Nephron (organoid): ENCODE measurements at regions not wholly inside any gene's neighbourhood (a gene's known extent, or its start where the extent isn't known, plus 50 kb on each side); places are given as distances from the start of the nearest gene placed in this dataset.

Experiments used
- H3K27ac Mint-ChIP-seq, 3 experiments: 2 replicates each; pipeline ENCODE4 v1.8.0; 2020; ENCODE audit warnings: mixed read lengths in 3 of 3, mild to moderate bottlenecking in 2 of 3, moderate library complexity in 1 of 3
- H3K27me3 Mint-ChIP-seq: 2 replicates; pipeline ENCODE4 v1.8.0; 2021; ENCODE audit warnings: low read depth, mild to moderate bottlenecking, moderate library complexity, mixed read lengths
- H3K36me3 Mint-ChIP-seq: 2 replicates; pipeline ENCODE4 v1.8.0; 2020; ENCODE audit warnings: low read depth, mixed read lengths
- H3K4me1 Mint-ChIP-seq: 2 replicates; pipeline ENCODE4 v1.8.0; 2020; ENCODE audit warnings: mixed read lengths
- H3K4me3 Mint-ChIP-seq, 3 experiments: 2 replicates each; pipeline ENCODE4 v1.8.0; 2020; ENCODE audit warnings: mild to moderate bottlenecking in 3 of 3, mixed read lengths in 3 of 3, moderate library complexity in 2 of 3
- H3K9me3 Mint-ChIP-seq: 2 replicates; pipeline ENCODE4 v1.8.0; 2020; ENCODE audit warnings: mixed read lengths
- CTCF ChIP-seq, 3 experiments: fragments of 200-600 bp; sonication (generic); IDR thresholded peaks; one replicate each; pipeline ENCODE4 v1.5.0; 2021; ENCODE audit warnings: antibody characterized with exemption in 3 of 3; ENCODE audit not compliant: unreplicated experiment in 3 of 3

- Mint-ChIP-seq H3K4me3 (no peak overlapping the region), H3K27me3 (no peaks in the 10 kb centered on the region), H3K4me1 (no peaks in the 10 kb centered on the region), H3K27ac (no peak overlapping the region), H3K36me3 (no peaks in the 10 kb centered on the region), H3K9me3 (no peaks in the 10 kb centered on the region)
- TF ChIP-seq CTCF (IDR thresholded peaks at IDR 0.05; ENCODE audit: unreplicated experiment in 3 of 3): no peak
Measured at GRCh38 chr14:97704316-97704885, 907.2 kb downstream of the VRK1 start.

GRCh38 chr14:97705107-97705506, 907.9 kb downstream of the VRK1 start:
- no peak overlapping the region for H3K27ac Mint-ChIP-seq
- H3K27me3 Mint-ChIP-seq: no peaks in the 10 kb centered on the region
- no peak overlapping the region for H3K4me3 Mint-ChIP-seq
- no peaks in the 10 kb centered on the region for H3K36me3 Mint-ChIP-seq
- no peaks in the 10 kb centered on the region for H3K9me3 Mint-ChIP-seq
- no peaks in the 10 kb centered on the region for H3K4me1 Mint-ChIP-seq
- TF ChIP-seq CTCF (IDR thresholded peaks at IDR 0.05; ENCODE audit: unreplicated experiment in 3 of 3): no peak

GRCh38 chr14:97705976-97706375, 908.8 kb downstream of the VRK1 start:
- no peaks in the 10 kb centered on the region for H3K27me3 Mint-ChIP-seq
- no peaks in the 10 kb centered on the region for H3K4me1 Mint-ChIP-seq
- no peak overlapping the region for H3K27ac Mint-ChIP-seq
- no peak for TF ChIP-seq CTCF (IDR thresholded peaks at IDR 0.05; ENCODE audit: unreplicated experiment in 3 of 3)
- no peaks in the 10 kb centered on the region for H3K36me3 Mint-ChIP-seq
- H3K4me3 Mint-ChIP-seq: no peak overlapping the region
- H3K9me3 Mint-ChIP-seq: no peaks in the 10 kb centered on the region

GRCh38 chr14:97706819-97707218, 909.6 kb downstream of the VRK1 start:
- Mint-ChIP-seq H3K27ac (no peak overlapping the region), H3K4me3 (no peak overlapping the region), H3K27me3 (peaks cover 5% of the 10 kb centered on the region), H3K9me3 (no peaks in the 10 kb centered on the region), H3K36me3 (no peaks in the 10 kb centered on the region), H3K4me1 (no peaks in the 10 kb centered on the region)
- TF ChIP-seq CTCF (IDR thresholded peaks at IDR 0.05; ENCODE audit: unreplicated experiment in 3 of 3): no peak

GRCh38 chr14:97707603-97708002, 910.4 kb downstream of the VRK1 start:
- Mint-ChIP-seq H3K27ac (no peak overlapping the region), H3K36me3 (no peaks in the 10 kb centered on the region), H3K4me1 (no peaks in the 10 kb centered on the region), H3K9me3 (no peaks in the 10 kb centered on the region), H3K27me3 (peaks cover 6% of the 10 kb centered on the region), H3K4me3 (no peak overlapping the region)
- TF ChIP-seq CTCF (IDR thresholded peaks at IDR 0.05; ENCODE audit: unreplicated experiment in 3 of 3): no peak

- Mint-ChIP-seq H3K4me1 (no peaks in the 10 kb centered on the region), H3K36me3 (no peaks in the 10 kb centered on the region), H3K4me3 (no peak overlapping the region), H3K9me3 (no peaks in the 10 kb centered on the region), H3K27ac (no peak overlapping the region), H3K27me3 (peaks cover 6% of the 10 kb centered on the region)
- no peak for TF ChIP-seq CTCF (IDR thresholded peaks at IDR 0.05; ENCODE audit: unreplicated experiment in 3 of 3)
Measured at GRCh38 chr14:97709552-97709951, 912.4 kb downstream of the VRK1 start.
